A549 (cell line): ENCODE measurements at regions not wholly inside any gene's neighbourhood (a gene's known extent, or its start where the extent isn't known, plus 50 kb on each side); places are given as distances from the start of the nearest gene placed in this dataset.

Experiments used
- EP300 ChIP-seq, 2 experiments: fragments of >200 bp; sonication (Bioruptor Twin); formaldehyde crosslinking; IDR thresholded peaks; 2 replicates in 1 of 2; 3 replicates in 1 of 2; pipeline ENCODE4 v1.6.1; 2016 to 2017
- POLR2A ChIP-seq: IDR thresholded peaks from 2 replicates; pipeline ENCODE4 v1.6.1; 2012; ENCODE audit warnings: mild to moderate bottlenecking, low read length
- RAD21 ChIP-seq, 2 experiments: fragments of >200 bp in 1 of 2; sonication (Bioruptor Twin) in 1 of 2; formaldehyde crosslinking in 1 of 2; IDR thresholded peaks in 1 of 2; conservative IDR thresholded peaks in 1 of 2; 2 replicates in 1 of 2; 3 replicates in 1 of 2; pipeline ENCODE4 v1.6.1; 2012 to 2018; ENCODE audit warnings: inconsistent platforms in 1 of 2
- ZSCAN20 ChIP-seq: fragments of 250-450 bp; sonication (Bioruptor Pico); IDR thresholded peaks from 2 replicates; pipeline ENCODE4 v1.8.0; 2022; ENCODE audit warnings: mild to moderate bottlenecking, moderate library complexity
- TF ChIP-seq, protein P1 (sequence below): fragments of >200 bp; sonication (Bioruptor Twin); formaldehyde crosslinking; IDR thresholded peaks from 3 replicates; pipeline ENCODE4 v1.5.1; 2016
- TF ChIP-seq, protein P2 (sequence below): IDR thresholded peaks from 2 replicates; pipeline ENCODE4 v1.6.1; 2012
- TF ChIP-seq, protein P3 (sequence below): fragments of >200 bp; sonication (Bioruptor Twin); formaldehyde crosslinking; IDR thresholded peaks from 3 replicates; pipeline ENCODE4 v1.6.1; 2016
- TF ChIP-seq, protein P4 (sequence below): fragments of 200-600 bp; sonication (generic); IDR thresholded peaks from 2 replicates; pipeline ENCODE4 v1.6.1; 2016; ENCODE audit warnings: antibody characterized with exemption, mild to moderate bottlenecking, moderate library complexity

DNA sequence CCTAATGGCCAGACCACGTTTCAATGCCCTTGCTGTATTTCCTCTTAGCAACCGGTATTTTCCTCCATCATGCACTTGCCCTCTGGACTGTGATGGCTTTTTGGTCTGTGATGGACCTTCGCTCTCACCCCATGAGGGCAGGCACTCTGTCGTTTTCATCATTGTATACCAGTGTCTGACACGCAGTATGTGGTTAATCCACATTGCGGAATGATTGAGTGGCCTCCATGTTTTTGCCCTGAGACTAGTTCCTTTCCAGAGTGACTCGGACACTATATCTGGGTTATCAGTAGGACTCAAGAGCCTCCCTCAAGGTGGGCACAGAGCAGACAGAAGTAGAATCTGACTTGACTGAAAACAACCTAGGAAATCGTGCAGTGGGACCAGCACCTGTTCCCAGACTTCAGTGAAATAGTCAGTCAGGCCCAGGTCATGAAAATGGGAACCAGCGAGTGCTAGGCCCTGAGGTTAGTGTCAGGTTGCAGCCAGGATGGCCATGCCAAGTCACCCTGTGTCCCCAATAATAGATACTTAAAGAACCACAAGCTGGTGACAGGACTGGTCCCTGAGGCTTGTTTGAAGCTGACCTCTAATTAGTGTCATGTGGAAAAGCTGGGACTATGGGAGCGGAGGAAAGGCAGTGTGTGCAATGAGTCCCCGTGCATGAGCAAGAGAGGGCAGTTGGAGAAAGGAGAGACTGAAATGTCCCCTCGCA, 464.7 kb downstream of the INSC start:
- TF ChIP-seq POLR2A (no peak), EP300 (IDR thresholded peaks at IDR 0.05) (no peak), RAD21 (conservative IDR thresholded peaks at IDR 0.05 in 1 of 2, IDR thresholded peaks at IDR 0.05 in 1 of 2) (no peak), ZSCAN20 (no peak)
- TF ChIP-seq, protein P1, sequence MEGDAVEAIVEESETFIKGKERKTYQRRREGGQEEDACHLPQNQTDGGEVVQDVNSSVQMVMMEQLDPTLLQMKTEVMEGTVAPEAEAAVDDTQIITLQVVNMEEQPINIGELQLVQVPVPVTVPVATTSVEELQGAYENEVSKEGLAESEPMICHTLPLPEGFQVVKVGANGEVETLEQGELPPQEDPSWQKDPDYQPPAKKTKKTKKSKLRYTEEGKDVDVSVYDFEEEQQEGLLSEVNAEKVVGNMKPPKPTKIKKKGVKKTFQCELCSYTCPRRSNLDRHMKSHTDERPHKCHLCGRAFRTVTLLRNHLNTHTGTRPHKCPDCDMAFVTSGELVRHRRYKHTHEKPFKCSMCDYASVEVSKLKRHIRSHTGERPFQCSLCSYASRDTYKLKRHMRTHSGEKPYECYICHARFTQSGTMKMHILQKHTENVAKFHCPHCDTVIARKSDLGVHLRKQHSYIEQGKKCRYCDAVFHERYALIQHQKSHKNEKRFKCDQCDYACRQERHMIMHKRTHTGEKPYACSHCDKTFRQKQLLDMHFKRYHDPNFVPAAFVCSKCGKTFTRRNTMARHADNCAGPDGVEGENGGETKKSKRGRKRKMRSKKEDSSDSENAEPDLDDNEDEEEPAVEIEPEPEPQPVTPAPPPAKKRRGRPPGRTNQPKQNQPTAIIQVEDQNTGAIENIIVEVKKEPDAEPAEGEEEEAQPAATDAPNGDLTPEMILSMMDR, result no peak
- TF ChIP-seq, protein P2, sequence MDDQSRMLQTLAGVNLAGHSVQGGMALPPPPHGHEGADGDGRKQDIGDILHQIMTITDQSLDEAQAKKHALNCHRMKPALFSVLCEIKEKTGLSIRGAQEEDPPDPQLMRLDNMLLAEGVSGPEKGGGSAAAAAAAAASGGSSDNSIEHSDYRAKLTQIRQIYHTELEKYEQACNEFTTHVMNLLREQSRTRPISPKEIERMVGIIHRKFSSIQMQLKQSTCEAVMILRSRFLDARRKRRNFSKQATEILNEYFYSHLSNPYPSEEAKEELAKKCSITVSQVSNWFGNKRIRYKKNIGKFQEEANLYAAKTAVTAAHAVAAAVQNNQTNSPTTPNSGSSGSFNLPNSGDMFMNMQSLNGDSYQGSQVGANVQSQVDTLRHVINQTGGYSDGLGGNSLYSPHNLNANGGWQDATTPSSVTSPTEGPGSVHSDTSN, result no peak
- TF ChIP-seq, protein P3, sequence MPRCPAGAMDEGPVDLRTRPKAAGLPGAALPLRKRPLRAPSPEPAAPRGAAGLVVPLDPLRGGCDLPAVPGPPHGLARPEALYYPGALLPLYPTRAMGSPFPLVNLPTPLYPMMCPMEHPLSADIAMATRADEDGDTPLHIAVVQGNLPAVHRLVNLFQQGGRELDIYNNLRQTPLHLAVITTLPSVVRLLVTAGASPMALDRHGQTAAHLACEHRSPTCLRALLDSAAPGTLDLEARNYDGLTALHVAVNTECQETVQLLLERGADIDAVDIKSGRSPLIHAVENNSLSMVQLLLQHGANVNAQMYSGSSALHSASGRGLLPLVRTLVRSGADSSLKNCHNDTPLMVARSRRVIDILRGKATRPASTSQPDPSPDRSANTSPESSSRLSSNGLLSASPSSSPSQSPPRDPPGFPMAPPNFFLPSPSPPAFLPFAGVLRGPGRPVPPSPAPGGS, result no peak
- TF ChIP-seq, protein P4, sequence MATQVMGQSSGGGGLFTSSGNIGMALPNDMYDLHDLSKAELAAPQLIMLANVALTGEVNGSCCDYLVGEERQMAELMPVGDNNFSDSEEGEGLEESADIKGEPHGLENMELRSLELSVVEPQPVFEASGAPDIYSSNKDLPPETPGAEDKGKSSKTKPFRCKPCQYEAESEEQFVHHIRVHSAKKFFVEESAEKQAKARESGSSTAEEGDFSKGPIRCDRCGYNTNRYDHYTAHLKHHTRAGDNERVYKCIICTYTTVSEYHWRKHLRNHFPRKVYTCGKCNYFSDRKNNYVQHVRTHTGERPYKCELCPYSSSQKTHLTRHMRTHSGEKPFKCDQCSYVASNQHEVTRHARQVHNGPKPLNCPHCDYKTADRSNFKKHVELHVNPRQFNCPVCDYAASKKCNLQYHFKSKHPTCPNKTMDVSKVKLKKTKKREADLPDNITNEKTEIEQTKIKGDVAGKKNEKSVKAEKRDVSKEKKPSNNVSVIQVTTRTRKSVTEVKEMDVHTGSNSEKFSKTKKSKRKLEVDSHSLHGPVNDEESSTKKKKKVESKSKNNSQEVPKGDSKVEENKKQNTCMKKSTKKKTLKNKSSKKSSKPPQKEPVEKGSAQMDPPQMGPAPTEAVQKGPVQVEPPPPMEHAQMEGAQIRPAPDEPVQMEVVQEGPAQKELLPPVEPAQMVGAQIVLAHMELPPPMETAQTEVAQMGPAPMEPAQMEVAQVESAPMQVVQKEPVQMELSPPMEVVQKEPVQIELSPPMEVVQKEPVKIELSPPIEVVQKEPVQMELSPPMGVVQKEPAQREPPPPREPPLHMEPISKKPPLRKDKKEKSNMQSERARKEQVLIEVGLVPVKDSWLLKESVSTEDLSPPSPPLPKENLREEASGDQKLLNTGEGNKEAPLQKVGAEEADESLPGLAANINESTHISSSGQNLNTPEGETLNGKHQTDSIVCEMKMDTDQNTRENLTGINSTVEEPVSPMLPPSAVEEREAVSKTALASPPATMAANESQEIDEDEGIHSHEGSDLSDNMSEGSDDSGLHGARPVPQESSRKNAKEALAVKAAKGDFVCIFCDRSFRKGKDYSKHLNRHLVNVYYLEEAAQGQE, result no peak
